Osteocyte (in vitro differentiated cells): ENCODE measurements at regions not wholly inside any gene's neighbourhood (a gene's known extent, or its start where the extent isn't known, plus 50 kb on each side); places are given as distances from the start of the nearest gene placed in this dataset.

ENCODE experiments used
- DNase-seq: peaks from one replicate; pipeline ENCODE4 v3.0.0; 2021; ENCODE audit warnings: mixed read lengths; ENCODE audit not compliant: unreplicated experiment; ENCODE audit errors: extremely low spot score
- H3K27ac Mint-ChIP-seq: one replicate; pipeline ENCODE4 v1.8.0; 2021; ENCODE audit warnings: mild to moderate bottlenecking, mixed read lengths; ENCODE audit not compliant: unreplicated experiment
- H3K27me3 Mint-ChIP-seq: one replicate; pipeline ENCODE4 v1.8.0; 2021; ENCODE audit warnings: mixed read lengths; ENCODE audit not compliant: unreplicated experiment
- H3K36me3 Mint-ChIP-seq: one replicate; pipeline ENCODE4 v1.8.0; 2021; ENCODE audit warnings: mixed read lengths; ENCODE audit not compliant: unreplicated experiment
- H3K4me1 Mint-ChIP-seq: one replicate; pipeline ENCODE4 v1.8.0; 2021; ENCODE audit warnings: mixed read lengths; ENCODE audit not compliant: unreplicated experiment
- H3K4me3 Mint-ChIP-seq: one replicate; pipeline ENCODE4 v1.8.0; 2021; ENCODE audit warnings: mild to moderate bottlenecking, moderate library complexity, mixed read lengths; ENCODE audit not compliant: unreplicated experiment
- H3K9me3 Mint-ChIP-seq: one replicate; pipeline ENCODE4 v1.8.0; 2021; ENCODE audit warnings: mixed read lengths; ENCODE audit not compliant: unreplicated experiment
- TF ChIP-seq, protein P1 (sequence below): fragments of 200-600 bp; sonication (generic); IDR thresholded peaks from 2 replicates; pipeline ENCODE4 v1.5.0; 2021; ENCODE audit warnings: antibody characterized with exemption, mild to moderate bottlenecking, moderate library complexity

DNA sequence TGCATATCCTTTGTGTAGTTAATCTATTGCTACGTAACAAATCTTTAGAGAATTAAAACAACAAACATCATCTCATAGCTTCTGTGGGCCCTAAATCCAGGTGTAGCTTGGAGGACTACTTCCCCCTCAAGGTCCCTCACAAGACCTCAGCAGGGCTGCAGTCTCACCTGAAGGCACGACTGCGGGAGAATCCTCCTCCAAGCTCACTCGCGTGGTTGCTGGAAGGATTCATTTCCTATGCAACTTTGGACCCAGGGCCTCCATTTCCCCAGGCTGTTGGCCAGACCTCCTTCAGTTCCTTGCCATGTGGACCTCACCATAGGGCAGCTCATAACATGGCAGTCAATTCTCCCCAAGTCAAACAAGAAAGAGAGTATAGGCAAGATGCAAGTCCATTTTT, 140.4 kb downstream of the OAT start:
- no peak overlapping the region for H3K4me3 Mint-ChIP-seq

GRCh38 chr10:124273141-124273540, 145.6 kb downstream of the OAT start:
- Mint-ChIP-seq H3K27me3 (peaks cover 27% of the 10 kb centered on the region), H3K4me3 (no peak overlapping the region), H3K4me1 (no peaks in the 10 kb centered on the region), H3K36me3 (peaks cover 8% of the 10 kb centered on the region), H3K27ac (no peak overlapping the region), H3K9me3 (peaks cover 40% of the 10 kb centered on the region)
- no peak for DNase-seq
- TF ChIP-seq, protein P1, sequence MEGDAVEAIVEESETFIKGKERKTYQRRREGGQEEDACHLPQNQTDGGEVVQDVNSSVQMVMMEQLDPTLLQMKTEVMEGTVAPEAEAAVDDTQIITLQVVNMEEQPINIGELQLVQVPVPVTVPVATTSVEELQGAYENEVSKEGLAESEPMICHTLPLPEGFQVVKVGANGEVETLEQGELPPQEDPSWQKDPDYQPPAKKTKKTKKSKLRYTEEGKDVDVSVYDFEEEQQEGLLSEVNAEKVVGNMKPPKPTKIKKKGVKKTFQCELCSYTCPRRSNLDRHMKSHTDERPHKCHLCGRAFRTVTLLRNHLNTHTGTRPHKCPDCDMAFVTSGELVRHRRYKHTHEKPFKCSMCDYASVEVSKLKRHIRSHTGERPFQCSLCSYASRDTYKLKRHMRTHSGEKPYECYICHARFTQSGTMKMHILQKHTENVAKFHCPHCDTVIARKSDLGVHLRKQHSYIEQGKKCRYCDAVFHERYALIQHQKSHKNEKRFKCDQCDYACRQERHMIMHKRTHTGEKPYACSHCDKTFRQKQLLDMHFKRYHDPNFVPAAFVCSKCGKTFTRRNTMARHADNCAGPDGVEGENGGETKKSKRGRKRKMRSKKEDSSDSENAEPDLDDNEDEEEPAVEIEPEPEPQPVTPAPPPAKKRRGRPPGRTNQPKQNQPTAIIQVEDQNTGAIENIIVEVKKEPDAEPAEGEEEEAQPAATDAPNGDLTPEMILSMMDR: no peak

More for the DNA sequence above, 140.4 kb downstream of the OAT start:
- TF ChIP-seq, protein P1: no peak
- no peak for DNase-seq
- no peak overlapping the region for H3K27ac Mint-ChIP-seq
- peaks cover 32% of the 10 kb centered on the region for H3K9me3 Mint-ChIP-seq
- no peaks in the 10 kb centered on the region for H3K4me1 Mint-ChIP-seq
- H3K27me3 Mint-ChIP-seq: peaks cover 20% of the 10 kb centered on the region
- H3K36me3 Mint-ChIP-seq: peaks cover 5% of the 10 kb centered on the region

- H3K9me3 Mint-ChIP-seq: peaks cover 40% of the 10 kb centered on the region
- no peak overlapping the region for H3K4me3 Mint-ChIP-seq
- DNase-seq: no peak
- TF ChIP-seq, protein P1: no peak
- peaks cover 27% of the 10 kb centered on the region for H3K27me3 Mint-ChIP-seq
- H3K4me1 Mint-ChIP-seq: peaks cover 5% of the 10 kb centered on the region
- no peak overlapping the region for H3K27ac Mint-ChIP-seq
- H3K36me3 Mint-ChIP-seq: peaks cover 8% of the 10 kb centered on the region
Observed at GRCh38 chr10:124271676-124272075, 147.0 kb downstream of the OAT start.

DNA sequence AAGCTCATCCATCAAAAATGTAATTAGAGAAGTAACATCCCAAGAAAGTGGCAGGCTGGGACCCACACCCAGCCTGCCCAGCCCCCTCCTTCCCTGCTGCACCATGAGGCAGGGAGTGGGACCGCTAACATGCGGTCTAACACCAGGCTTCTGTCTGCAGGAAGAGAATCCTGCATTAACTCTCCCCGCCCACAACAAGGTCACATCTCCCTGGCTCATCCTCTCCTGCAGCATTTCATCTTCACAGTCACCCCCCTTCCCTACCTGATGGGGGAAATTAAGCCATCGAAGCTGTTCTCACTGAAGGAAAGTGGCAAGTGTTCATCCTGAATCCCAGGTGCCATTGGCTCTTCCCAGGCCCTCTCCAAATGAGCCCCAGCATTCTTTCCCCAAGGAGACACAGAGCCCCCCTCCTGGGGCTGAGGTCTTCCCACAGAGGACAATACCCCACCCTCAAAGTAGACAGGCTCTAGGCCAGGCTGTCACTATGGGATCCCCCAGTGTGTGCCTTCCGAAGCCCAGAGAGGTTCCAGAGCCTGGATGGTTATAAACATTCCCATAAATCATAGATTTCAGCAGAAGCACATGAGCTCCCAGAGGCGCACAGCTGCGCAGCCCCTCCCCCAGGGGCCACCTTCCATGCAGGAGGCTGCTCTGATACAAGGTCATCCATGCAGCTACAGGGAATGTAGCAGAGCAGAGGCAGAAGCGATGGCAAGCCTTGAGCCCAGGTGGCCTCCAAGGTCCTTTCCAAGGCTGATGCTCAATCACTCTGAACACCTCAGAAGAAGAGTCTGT, 148.0 kb downstream of the OAT start:
- no peak overlapping the region for H3K4me3 Mint-ChIP-seq
- TF ChIP-seq, protein P1: no peak

GRCh38 chr10:124268976-124269375, 149.7 kb downstream of the OAT start:
- H3K36me3 Mint-ChIP-seq: peaks cover 6% of the 10 kb centered on the region
- no peak for DNase-seq
- no peak overlapping the region for H3K4me3 Mint-ChIP-seq
- TF ChIP-seq, protein P1: no peak
- peaks cover 5% of the 10 kb centered on the region for H3K4me1 Mint-ChIP-seq
- H3K27me3 Mint-ChIP-seq: peaks cover 21% of the 10 kb centered on the region
- peaks cover 24% of the 10 kb centered on the region for H3K9me3 Mint-ChIP-seq
- no peak overlapping the region for H3K27ac Mint-ChIP-seq

More for the DNA sequence above, 148.0 kb downstream of the OAT start:
- Mint-ChIP-seq H3K36me3 (peaks cover 8% of the 10 kb centered on the region), H3K4me1 (peaks cover 5% of the 10 kb centered on the region), H3K9me3 (peaks cover 40% of the 10 kb centered on the region), H3K27ac (no peak overlapping the region), H3K27me3 (peaks cover 21% of the 10 kb centered on the region)
- DNase-seq: no peak
